OCI-LY7 (cell line): ENCODE measurements at regions not wholly inside any gene's neighbourhood (a gene's known extent, or its start where the extent isn't known, plus 50 kb on each side); places are given as distances from the start of the nearest gene placed in this dataset.

Experiments used
- BruUV-seq: library from RNA; stranded (reverse); fragments of 400-500 nt; replicated peaks from 2 replicates; lab custom pipeline; 2021; lab: Mats Ljungman, UMichigan
- CTCF ChIA-PET: fragments of 300-600 bp; sonication (Branson Sonifier 250); formaldehyde crosslinking; loops from one replicate; lab custom pipeline; 2022; ENCODE audit warnings: antibody characterized with exemption; ENCODE audit not compliant: unreplicated experiment; lab: Charles Lee
- POLR2A ChIA-PET: fragments of 300-600 bp; sonication (Branson Sonifier 250); formaldehyde crosslinking; loops from one replicate; lab custom pipeline; 2022; ENCODE audit warnings: antibody characterized with exemption; lab: Charles Lee
- DNase-seq: peaks from one replicate; pipeline ENCODE4 v3.0.0-alpha.2; 2015; ENCODE audit warnings: low spot score
- H2AFZ ChIP-seq: fragments of 200-600 bp; sonication (generic), shearing (Covaris generic); 2 replicates; pipeline ENCODE4 v1.6.1; 2014; ENCODE audit warnings: mild to moderate bottlenecking, antibody characterized with exemption, low read length, moderate library complexity
- H3K27ac ChIP-seq: fragments of 200-600 bp; sonication (generic); 2 replicates; pipeline ENCODE4 v1.5.1; 2014; ENCODE audit warnings: mixed run types, low read depth, mild to moderate bottlenecking, moderate library complexity, low read length, inconsistent platforms; ENCODE audit not compliant: poor library complexity, severe bottlenecking
- H3K36me3 ChIP-seq: fragments of 200-600 bp; sonication (generic); 2 replicates; pipeline ENCODE4 v1.6.1; 2014; ENCODE audit warnings: mild to moderate bottlenecking, antibody characterized with exemption, low read length, moderate library complexity, mixed read lengths; ENCODE audit not compliant: insufficient read depth
- H3K4me1 ChIP-seq: fragments of 200-600 bp; sonication (generic); 2 replicates; pipeline ENCODE4 v1.5.1; 2014; ENCODE audit warnings: mild to moderate bottlenecking, low read length; ENCODE audit not compliant: insufficient read depth, poor library complexity, severe bottlenecking
- H3K4me2 ChIP-seq: fragments of 200-600 bp; sonication (generic); 2 replicates; pipeline ENCODE4 v1.6.1; 2014; ENCODE audit warnings: mild to moderate bottlenecking, low read length
- H3K4me3 ChIP-seq: fragments of 200-600 bp; sonication (generic); 2 replicates; pipeline ENCODE4 v1.5.1; 2014; ENCODE audit warnings: mild to moderate bottlenecking, low read depth, low read length; ENCODE audit not compliant: poor library complexity, severe bottlenecking
- H3K79me2 ChIP-seq: fragments of 200-600 bp; sonication (generic); 2 replicates; pipeline ENCODE4 v1.6.1; 2016; ENCODE audit warnings: low read depth, mild to moderate bottlenecking, low read length, moderate library complexity, mixed read lengths; ENCODE audit not compliant: insufficient read depth
- H3K9me2 ChIP-seq: fragments of 200-600 bp; sonication (generic); 2 replicates; pipeline ENCODE4 v1.6.1; 2016; ENCODE audit warnings: mild to moderate bottlenecking, low read length, mixed read lengths; ENCODE audit not compliant: insufficient read depth
- H3K9me3 ChIP-seq: fragments of 200-600 bp; sonication (generic); 2 replicates; pipeline ENCODE4 v1.6.1; 2014; ENCODE audit warnings: mild to moderate bottlenecking, mixed run types, low read length, mixed read lengths
- H4K20me1 ChIP-seq: fragments of 200-600 bp; sonication (generic); 2 replicates; pipeline ENCODE4 v1.6.1; 2014; ENCODE audit warnings: mild to moderate bottlenecking, antibody characterized with exemption, low read length, moderate library complexity, mixed read lengths; ENCODE audit not compliant: insufficient read depth
- CTCF ChIP-seq: fragments of 200-600 bp; sonication (generic); conservative IDR thresholded peaks from 2 replicates; pipeline ENCODE4 v1.5.1; 2014; ENCODE audit warnings: mild to moderate bottlenecking, antibody characterized with exemption, low read length, moderate library complexity, mixed read lengths
- EZH2phosphoT487 ChIP-seq: fragments of 200-600 bp; sonication (generic); IDR thresholded peaks from 2 replicates; pipeline ENCODE4 v1.6.1; 2018; ENCODE audit warnings: low read depth, borderline replicate concordance, mild to moderate bottlenecking, mixed run types, antibody characterized with exemption, low read length, moderate library complexity, mixed read lengths
- intact Hi-C: fragments of 100-400 bp; cut with micrococcal nuclease; formaldehyde crosslinking; loops from one replicate; pipeline ENCODE4 v1.10.0; 2022; ENCODE audit not compliant: unreplicated experiment

GRCh38 chr3:72698154-72698917 is 149.9 kb downstream of the SHQ1 start:
- Histone ChIP-seq H3K9me2 (no peaks in the 10 kb centered on the region), H3K9me3 (no peaks in the 10 kb centered on the region), H2AFZ (no peak overlapping the region), H3K79me2 (no peaks in the 10 kb centered on the region), H3K4me1 (no peaks in the 10 kb centered on the region), H3K4me2 (no peak overlapping the region), H3K36me3 (no peaks in the 10 kb centered on the region), H3K27ac (no peak overlapping the region), H3K4me3 (no peak overlapping the region), H4K20me1 (no peaks in the 10 kb centered on the region)
- no peak for TF ChIP-seq EZH2phosphoT487
- TF ChIP-seq CTCF = no peak
- POLR2A ChIA-PET = no interaction called here
- BruUV-seq = no TSS peak
- DNase-seq = no peak
- intact Hi-C loops = no loop called here
- CTCF ChIA-PET = no interaction called here

GRCh38 chr3:72697717-72698116 is 150.5 kb downstream of the SHQ1 start:
- no peak for TF ChIP-seq CTCF
- TF ChIP-seq EZH2phosphoT487 = no peak
- Histone ChIP-seq H3K4me3 (no peak overlapping the region), H2AFZ (no peak overlapping the region), H3K4me1 (no peaks in the 10 kb centered on the region), H3K79me2 (no peaks in the 10 kb centered on the region), H3K9me3 (no peaks in the 10 kb centered on the region), H3K36me3 (no peaks in the 10 kb centered on the region), H3K27ac (no peak overlapping the region), H3K9me2 (no peaks in the 10 kb centered on the region), H3K4me2 (no peak overlapping the region), H4K20me1 (no peaks in the 10 kb centered on the region)
- BruUV-seq = no TSS peak
- no peak for DNase-seq
- intact Hi-C loops = loop anchor here (1.0 kb wide), 1 partner anchor 23 kb away; no protein-coding TSS in a partner anchor
- CTCF ChIA-PET = no interaction called here
- POLR2A ChIA-PET = no interaction called here

GRCh38 chr3:72696815-72697214 is 151.4 kb downstream of the SHQ1 start:
- Histone ChIP-seq H4K20me1 (no peaks in the 10 kb centered on the region), H3K9me2 (no peaks in the 10 kb centered on the region), H2AFZ (no peak overlapping the region), H3K9me3 (no peaks in the 10 kb centered on the region), H3K4me2 (no peak overlapping the region), H3K27ac (no peak overlapping the region), H3K4me1 (no peaks in the 10 kb centered on the region), H3K4me3 (no peak overlapping the region), H3K79me2 (no peaks in the 10 kb centered on the region), H3K36me3 (no peaks in the 10 kb centered on the region)
- intact Hi-C loops = loop anchor here (1.0 kb wide), 1 partner anchor 23 kb away; no protein-coding TSS in a partner anchor
- no TSS peak for BruUV-seq
- no peak for DNase-seq
- ChIA-PET CTCF (no interaction called here), POLR2A (interaction anchor here (0.7 kb wide), 1 partner anchor 358 kb away, joined by 8 read pairs; no protein-coding TSS in a partner anchor)
- no peak for TF ChIP-seq CTCF
- no peak for TF ChIP-seq EZH2phosphoT487
